LNCaP clone FGC (cell line): ENCODE measurements at regions not wholly inside any gene's neighbourhood (a gene's known extent, or its start where the extent isn't known, plus 50 kb on each side); places are given as distances from the start of the nearest gene placed in this dataset.

Experiments used
- DNase-seq: peaks from one replicate; pipeline ENCODE4 v3.0.0-alpha.2; 2011; ENCODE audit warnings: low read depth
- H3K4me3 ChIP-seq: 2 replicates; pipeline ENCODE4 v1.5.1; 2011; ENCODE audit warnings: mild to moderate bottlenecking, low read depth, low read length, control low read depth
- CTCF ChIP-seq: IDR thresholded peaks from 2 replicates; pipeline ENCODE4 v1.5.1; 2012; ENCODE audit warnings: mild to moderate bottlenecking; ENCODE audit not compliant: control insufficient read depth, insufficient read depth; ENCODE audit errors: extremely low read depth

GRCh38 chr12:97616946-97617345, 154.3 kb downstream of the RMST start:
- no peak for TF ChIP-seq CTCF
- no peak overlapping the region for H3K4me3 ChIP-seq
- no peak for DNase-seq

GRCh38 chr12:97628962-97629361, 166.4 kb downstream of the RMST start:
- H3K4me3 ChIP-seq = no peak overlapping the region
- no peak for DNase-seq
- no peak for TF ChIP-seq CTCF

GRCh38 chr12:97629382-97629781, 166.8 kb downstream of the RMST start:
- no peak for DNase-seq
- no peak overlapping the region for H3K4me3 ChIP-seq
- no peak for TF ChIP-seq CTCF

- TF ChIP-seq CTCF = no peak
- H3K4me3 ChIP-seq = no peak overlapping the region
- DNase-seq = no peak
These were observed 167.8 kb downstream of the RMST start for GRCh38 chr12:97630356-97630755.

- no peak for DNase-seq
- TF ChIP-seq CTCF = no peak
- H3K4me3 ChIP-seq = no peak overlapping the region
These were observed 168.3 kb downstream of the RMST start for GRCh38 chr12:97630875-97631274.

- TF ChIP-seq CTCF = no peak
- DNase-seq = no peak
- H3K4me3 ChIP-seq = no peak overlapping the region
These were observed 175.2 kb downstream of the RMST start for GRCh38 chr12:97637770-97638169.

GRCh38 chr12:97638739-97639138, 176.1 kb downstream of the RMST start:
- TF ChIP-seq CTCF = no peak
- no peak overlapping the region for H3K4me3 ChIP-seq
- DNase-seq = no peak
